ENCODE measurements at regions not wholly inside any gene's neighbourhood (a gene's known extent, or its start where the extent isn't known, plus 50 kb on each side); places are given as distances from the start of the nearest gene placed in this dataset.

DNA sequence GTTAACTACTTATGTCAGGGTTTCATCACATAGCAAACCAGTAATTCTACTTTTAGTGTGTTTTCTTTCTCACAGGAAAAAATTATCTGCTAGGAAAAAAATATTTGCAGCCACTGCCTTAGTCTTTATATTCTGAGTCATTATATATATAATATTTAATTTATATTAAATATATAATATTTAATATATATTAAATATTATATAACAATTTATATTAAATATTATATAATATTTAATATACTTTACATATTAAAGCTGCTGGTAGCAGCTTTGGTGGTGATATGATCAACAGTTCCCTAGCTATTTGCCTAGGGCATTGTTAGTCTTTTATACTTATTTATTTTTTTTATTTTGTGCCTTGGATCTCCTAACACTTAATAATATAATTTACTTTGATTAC, 381.6 kb downstream of the STIM2 start:
- no peaks in the 10 kb centered on the region for H3K36me3 ChIP-seq (replicated peaks in 1 of 2; ENCODE audit: control insufficient read depth in 1 of 2, insufficient read depth in 2 of 2, low read length in 1 of 2)
- CTCF ChIA-PET: no interaction called here
- H3K4me3 ChIP-seq (ENCODE audit: low read depth in 2 of 2, low read length in 1 of 2): no peak overlapping the region
- H3K9me2 ChIP-seq: no peaks in the 10 kb centered on the region
- no peak overlapping the region for H3K9ac ChIP-seq
- H3F3A ChIP-seq (replicated peaks; ENCODE audit: insufficient read depth): no peaks in the 10 kb centered on the region
- H2AFZ ChIP-seq (ENCODE audit: low read depth): no peak overlapping the region
- H3K27ac ChIP-seq (ENCODE audit: low read depth in 2 of 2, low read length in 1 of 2): no peak overlapping the region
- H3K4me2 ChIP-seq: no peak overlapping the region
- H3K27me3 ChIP-seq (ENCODE audit: insufficient read depth): no peaks in the 10 kb centered on the region
- H3K4me1 ChIP-seq (ENCODE audit: control insufficient read depth in 1 of 2, insufficient read depth in 2 of 2, low read depth in 1 of 2, low read length in 1 of 2): no peaks in the 10 kb centered on the region
- no peaks in the 10 kb centered on the region for H4K20me1 ChIP-seq (ENCODE audit: insufficient read depth)
- no peaks in the 10 kb centered on the region for H3K9me3 ChIP-seq
- no peak for DNase-seq
- no peak for TF ChIP-seq CHD2 (IDR thresholded peaks at IDR 0.05; ENCODE audit: low read length, partially characterized antibody)
- TF ChIP-seq, protein P1, sequence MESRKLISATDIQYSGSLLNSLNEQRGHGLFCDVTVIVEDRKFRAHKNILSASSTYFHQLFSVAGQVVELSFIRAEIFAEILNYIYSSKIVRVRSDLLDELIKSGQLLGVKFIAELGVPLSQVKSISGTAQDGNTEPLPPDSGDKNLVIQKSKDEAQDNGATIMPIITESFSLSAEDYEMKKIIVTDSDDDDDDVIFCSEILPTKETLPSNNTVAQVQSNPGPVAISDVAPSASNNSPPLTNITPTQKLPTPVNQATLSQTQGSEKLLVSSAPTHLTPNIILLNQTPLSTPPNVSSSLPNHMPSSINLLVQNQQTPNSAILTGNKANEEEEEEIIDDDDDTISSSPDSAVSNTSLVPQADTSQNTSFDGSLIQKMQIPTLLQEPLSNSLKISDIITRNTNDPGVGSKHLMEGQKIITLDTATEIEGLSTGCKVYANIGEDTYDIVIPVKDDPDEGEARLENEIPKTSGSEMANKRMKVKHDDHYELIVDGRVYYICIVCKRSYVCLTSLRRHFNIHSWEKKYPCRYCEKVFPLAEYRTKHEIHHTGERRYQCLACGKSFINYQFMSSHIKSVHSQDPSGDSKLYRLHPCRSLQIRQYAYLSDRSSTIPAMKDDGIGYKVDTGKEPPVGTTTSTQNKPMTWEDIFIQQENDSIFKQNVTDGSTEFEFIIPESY (IDR thresholded peaks at IDR 0.05; ENCODE audit: borderline replicate concordance, low read depth): no peak
- TF ChIP-seq, protein P2, sequence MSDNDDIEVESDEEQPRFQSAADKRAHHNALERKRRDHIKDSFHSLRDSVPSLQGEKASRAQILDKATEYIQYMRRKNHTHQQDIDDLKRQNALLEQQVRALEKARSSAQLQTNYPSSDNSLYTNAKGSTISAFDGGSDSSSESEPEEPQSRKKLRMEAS (IDR thresholded peaks at IDR 0.05; ENCODE audit: low read depth): no peak
- no peak for TF ChIP-seq JUND (IDR thresholded peaks at IDR 0.05)
- no peak for TF ChIP-seq SIN3A (IDR thresholded peaks at IDR 0.05; ENCODE audit: borderline replicate concordance, low read depth, low read length)
- TF ChIP-seq YY1 (IDR thresholded peaks at IDR 0.05; ENCODE audit: low read depth): no peak
- no peak for TF ChIP-seq NRF1 (IDR thresholded peaks at IDR 0.05; ENCODE audit: low read depth, low read length)
- TF ChIP-seq MXI1 (IDR thresholded peaks at IDR 0.05; ENCODE audit: low read depth, low read length): no peak
- TF ChIP-seq TEAD4 (IDR thresholded peaks at IDR 0.05; ENCODE audit: borderline replicate concordance, insufficient read depth): no peak
- no peak for TF ChIP-seq RXRA (IDR thresholded peaks at IDR 0.05; ENCODE audit: borderline replicate concordance, low read depth)
- no peak for TF ChIP-seq ELF1 (IDR thresholded peaks at IDR 0.05)
- no peak for TF ChIP-seq MEF2A (IDR thresholded peaks at IDR 0.05; ENCODE audit: borderline replicate concordance, low read depth)
- no peak for TF ChIP-seq RCOR1 (IDR thresholded peaks at IDR 0.05; ENCODE audit: low read length)
- TF ChIP-seq EZH2phosphoT487 (IDR thresholded peaks at IDR 0.05; ENCODE audit: borderline replicate concordance, low read depth): no peak
- H3K79me2 ChIP-seq (ENCODE audit: insufficient read depth): no peaks in the 10 kb centered on the region
- POLR2A ChIA-PET: no interaction called here

DNA sequence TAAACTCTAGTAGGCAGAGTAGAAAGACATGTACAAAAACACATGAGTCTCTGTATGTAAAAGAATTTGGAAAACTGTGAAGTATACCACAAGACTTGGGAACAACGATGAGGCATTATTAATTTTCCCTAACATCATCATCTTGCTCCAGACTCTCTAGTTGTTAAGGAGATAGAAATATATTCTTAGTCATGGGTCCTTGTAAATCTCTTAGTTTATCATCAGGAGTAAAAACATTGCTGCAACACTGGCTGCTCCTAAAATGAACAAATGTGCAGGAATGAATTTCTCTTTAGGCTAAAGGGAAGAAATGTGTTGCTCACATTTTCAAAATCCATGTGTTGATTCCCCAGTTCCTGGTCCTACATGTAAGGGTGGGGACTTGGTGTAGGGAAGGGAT, 384.6 kb downstream of the STIM2 start:
- ChIA-PET CTCF (no interaction called here), POLR2A (no interaction called here)
- Histone ChIP-seq H2AFZ (ENCODE audit: low read depth) (no peak overlapping the region), H3K79me2 (ENCODE audit: insufficient read depth) (no peaks in the 10 kb centered on the region), H3K4me3 (ENCODE audit: low read depth in 2 of 2, low read length in 1 of 2) (no peak overlapping the region), H3K27ac (ENCODE audit: low read depth in 2 of 2, low read length in 1 of 2) (no peak overlapping the region), H3K9me2 (no peaks in the 10 kb centered on the region), H3K4me1 (ENCODE audit: control insufficient read depth in 1 of 2, insufficient read depth in 2 of 2, low read depth in 1 of 2, low read length in 1 of 2) (no peaks in the 10 kb centered on the region), H3K27me3 (ENCODE audit: insufficient read depth) (no peaks in the 10 kb centered on the region), H3K4me2 (no peak overlapping the region), H3K9me3 (no peaks in the 10 kb centered on the region), H3K36me3 (replicated peaks in 1 of 2; ENCODE audit: control insufficient read depth in 1 of 2, insufficient read depth in 2 of 2, low read length in 1 of 2) (no peaks in the 10 kb centered on the region), H3K9ac (no peak overlapping the region), H3F3A (replicated peaks; ENCODE audit: insufficient read depth) (no peaks in the 10 kb centered on the region), H4K20me1 (ENCODE audit: insufficient read depth) (no peaks in the 10 kb centered on the region)
- 0% methylated on average over 1 of the region's 1 CpG for WGBS (ENCODE audit: low lambda C conversion rate)
- TF ChIP-seq RFX5 (IDR thresholded peaks at IDR 0.05; ENCODE audit: low read length): no peak
- no peak for DNase-seq

Data from SK-N-SH (cell line).